GM18498 (cell line): ENCODE measurements at regions not wholly inside any gene's neighbourhood (a gene's known extent, or its start where the extent isn't known, plus 50 kb on each side); places are given as distances from the start of the nearest gene placed in this dataset.

Experiments
- ATAC-seq: cut with Tn5 transposase; IDR thresholded peaks from one replicate; pipeline ENCODE4 v1.9.1; 2021; ENCODE audit warnings: mild to moderate bottlenecking, moderate library complexity; ENCODE audit not compliant: unreplicated experiment

DNA sequence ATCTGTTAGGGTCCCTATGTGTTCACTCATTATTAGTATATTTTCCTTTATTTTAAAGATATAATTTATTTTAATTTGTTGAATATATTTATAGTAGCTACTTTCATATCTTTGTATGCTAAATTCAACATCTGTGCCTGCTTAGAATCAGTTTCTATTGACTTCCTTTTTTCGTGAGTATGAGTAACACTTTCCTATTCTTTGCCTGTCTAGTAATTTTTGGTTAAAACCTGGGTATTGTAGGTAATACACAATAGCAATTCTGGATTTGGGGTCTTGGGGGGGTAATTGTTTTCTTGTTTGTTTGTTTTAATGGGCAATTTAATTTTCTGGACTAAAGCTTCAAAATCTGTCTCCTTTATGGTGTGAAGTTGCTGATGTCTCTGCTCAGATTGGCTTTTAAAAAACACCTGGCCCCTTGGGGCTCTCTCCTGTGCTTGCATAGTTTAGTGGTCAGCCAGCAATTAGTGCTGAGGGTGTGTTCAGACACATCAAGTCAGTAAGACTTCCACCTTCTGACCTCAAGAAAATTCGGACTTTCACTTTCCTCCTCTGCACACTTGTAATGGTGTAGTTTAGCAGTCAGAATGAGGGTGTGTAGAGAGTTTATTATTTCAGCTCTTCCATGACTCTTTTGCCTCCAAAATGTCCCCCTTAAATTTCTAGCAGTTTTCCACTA, 124.4 kb upstream of the MAP1B start:
- no peak for ATAC-seq

DNA sequence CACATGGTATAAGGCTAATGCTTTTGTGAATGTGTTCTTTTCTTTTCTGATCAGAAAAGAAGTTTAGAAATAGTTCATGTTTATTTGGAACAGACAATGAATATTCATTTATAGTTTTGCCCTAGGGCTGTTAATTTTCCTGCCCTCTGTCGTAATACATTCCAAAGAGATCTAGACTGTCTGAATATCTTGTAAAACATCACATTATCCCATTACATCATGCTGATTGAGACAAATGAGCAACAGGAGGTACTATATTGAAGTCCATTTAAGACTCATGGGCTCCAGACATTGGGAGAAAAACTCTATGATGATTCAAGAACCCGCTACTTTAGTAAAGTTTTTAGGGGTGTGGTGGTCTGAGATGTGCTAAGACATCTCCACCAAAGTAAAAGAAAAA, 121.2 kb upstream of the MAP1B start:
- no peak for ATAC-seq

GRCh38 chr5:71988808-71989207, 118.5 kb upstream of the MAP1B start:
- no peak for ATAC-seq

DNA sequence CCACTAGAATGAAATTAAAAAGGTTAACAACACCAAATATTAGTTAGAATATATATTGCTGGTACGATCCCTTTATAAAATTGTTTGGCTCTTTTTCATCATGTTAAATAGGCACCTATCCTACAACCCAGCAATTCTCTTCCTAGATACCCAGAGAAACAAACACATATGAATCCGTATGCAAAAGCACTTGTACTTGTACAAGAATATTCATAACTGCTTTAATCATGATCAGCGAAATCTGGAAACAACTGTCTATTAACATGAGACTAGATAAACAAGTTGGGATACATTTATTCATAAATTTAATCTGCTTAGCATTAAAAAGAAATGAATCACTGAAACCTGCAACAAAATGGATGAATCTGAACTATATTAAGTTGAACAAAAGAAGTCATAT, 113.7 kb upstream of the MAP1B start:
- ATAC-seq, result no peak

- no peak for ATAC-seq
Observed at GRCh38 chr5:71996789-71997188, 110.5 kb upstream of the MAP1B start.

- ATAC-seq, result no peak
Observed at GRCh38 chr5:71998746-71999145, 108.5 kb upstream of the MAP1B start.

DNA sequence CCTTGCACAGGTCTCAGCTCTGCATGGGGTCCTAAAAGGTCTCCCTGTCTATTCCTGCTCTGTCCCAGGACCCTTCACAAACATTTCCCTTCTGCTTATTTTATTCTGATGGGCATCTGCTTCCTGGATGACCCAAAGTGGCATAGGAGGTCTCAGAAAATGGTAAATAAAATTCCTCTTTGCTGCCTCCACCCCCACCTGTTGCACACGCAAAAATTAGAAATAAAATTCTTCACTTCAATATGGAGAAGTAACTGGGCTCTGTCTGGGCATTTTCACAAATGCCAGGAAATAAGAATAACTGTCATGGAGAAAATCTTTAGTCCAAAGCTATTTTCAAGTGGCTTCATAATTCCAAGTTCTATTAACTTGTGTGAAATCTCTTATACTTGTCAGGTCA, 106.6 kb upstream of the MAP1B start:
- ATAC-seq, result no peak

DNA sequence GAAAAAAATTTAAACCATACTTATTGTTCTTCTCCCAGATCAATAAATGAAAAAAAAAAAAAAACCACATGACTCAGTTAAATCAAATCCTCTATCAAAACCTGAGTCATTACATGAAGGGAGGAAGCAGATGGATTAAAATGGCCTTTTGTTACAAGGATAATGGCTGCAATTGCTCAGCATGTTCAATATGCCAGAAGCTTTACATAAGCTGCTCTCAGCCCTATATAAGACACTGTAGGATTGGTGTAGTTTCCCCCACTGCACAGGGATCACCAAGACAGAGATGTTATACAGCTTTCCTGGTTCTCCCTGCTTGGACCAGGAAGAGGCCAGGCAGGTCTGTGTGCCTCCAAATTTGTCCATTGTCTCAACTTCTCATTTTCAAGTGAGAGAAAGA, 101.6 kb upstream of the MAP1B start:
- ATAC-seq, result no peak

DNA sequence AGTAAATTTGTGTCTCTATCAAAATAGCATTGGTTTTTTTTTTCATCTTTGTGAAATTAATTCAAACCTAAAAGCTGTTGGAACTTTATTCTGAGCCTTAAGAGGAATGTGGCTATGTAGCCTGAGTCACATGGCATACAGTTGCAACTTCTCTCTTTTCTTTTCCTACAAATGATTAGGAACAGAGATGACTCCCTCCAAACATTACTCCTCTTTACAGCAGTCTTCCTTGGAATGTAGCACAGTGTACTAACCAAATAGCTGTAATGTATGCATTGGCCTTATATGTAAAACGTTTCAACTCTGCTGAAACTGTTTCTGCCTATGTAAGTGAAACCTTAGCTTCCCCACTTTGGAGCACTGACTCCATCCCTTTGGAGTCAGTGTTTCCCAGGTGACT, 100.9 kb upstream of the MAP1B start:
- ATAC-seq, result no peak

DNA sequence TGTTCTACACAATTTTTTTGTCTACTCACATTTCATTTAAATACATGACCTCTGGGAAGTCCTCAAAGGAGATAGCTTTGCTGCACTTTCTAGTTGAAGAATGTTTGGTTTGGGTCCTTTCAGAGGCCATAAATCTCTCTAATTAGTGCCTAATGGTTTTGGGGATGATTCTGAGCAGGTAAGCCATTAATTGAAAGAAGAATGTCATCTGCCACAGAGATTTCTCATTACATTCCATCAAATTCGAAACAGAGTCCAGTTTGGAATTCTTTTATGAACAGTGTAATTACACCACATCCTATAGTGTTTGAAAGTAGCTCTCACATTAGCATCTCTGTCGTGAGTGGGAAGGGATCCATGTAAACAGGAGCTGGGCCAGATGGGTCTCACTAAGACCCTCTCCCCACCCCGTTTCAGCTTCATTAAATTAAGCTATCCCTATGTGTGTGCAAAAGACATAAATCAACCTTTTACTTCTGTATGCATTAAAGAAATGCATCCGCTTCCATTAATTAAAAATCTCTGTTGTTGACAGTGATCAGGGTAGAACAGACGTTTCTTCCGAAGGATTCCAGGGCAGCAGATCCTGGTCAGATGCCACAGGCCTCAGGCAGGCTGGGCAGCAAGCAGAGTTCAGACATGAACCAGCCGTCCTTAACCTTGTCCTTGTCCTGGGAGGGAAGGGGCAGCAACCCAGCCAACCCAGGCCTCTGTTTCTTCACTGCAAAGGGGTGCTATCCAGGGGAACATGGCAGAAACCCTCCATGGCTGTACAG, 99.8 kb upstream of the MAP1B start:
- no peak for ATAC-seq

DNA sequence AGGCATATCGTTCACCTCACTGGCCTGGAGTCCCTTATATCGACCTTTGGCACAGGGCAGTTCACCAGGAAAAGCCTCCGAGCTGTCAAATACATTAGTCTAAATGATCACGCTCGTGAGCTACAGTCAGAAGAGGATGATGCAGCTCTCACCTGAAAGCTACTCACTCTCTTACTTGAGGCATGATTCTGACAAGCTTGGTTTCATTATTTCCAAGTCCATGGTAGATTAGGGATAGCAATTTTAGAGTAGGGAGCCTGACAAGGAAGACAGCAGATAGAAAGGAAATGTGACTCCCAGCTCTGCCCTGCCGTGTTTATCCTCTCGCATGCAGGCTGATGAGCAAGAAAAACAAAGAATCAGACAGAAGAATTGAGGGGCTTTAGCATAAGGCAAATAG, 98.0 kb upstream of the MAP1B start:
- no peak for ATAC-seq

DNA sequence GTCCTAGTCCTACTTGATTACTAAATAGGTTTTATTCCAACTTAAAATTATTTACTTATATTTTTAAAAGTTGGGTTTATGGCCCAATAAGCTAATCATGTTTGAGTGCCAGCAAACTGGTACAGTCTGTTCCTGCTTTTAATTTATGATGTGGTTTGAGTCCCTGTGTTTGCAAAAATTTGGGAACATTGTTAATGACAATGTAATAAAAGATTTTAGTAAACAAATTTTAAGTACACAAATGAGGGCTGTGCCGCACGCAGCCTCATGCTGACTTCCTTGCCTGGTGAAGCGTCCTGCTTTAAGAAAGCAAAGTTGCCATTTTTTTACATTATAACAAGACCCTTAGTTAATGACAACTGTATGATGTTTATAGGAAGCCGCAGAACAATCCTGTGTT, 96.8 kb upstream of the MAP1B start:
- no peak for ATAC-seq

DNA sequence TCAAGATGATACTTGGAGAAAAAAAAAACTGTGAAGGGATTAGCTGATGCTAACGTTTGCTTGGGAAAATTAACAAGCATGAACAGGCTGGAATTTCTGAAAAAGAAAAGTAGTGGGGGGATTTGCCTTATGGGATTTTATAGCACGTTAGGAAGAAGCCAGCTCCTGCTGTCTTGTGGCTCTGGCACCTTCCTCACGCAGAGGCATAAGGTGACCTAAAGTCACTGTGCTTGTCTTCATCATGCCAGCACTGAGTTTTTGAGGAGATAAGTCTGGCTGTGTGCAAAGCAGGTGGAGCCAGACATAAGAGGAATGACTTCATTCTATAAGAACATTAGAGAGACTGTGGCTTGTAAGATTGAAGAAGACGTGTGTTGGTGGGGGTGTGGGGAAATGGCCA, 94.4 kb upstream of the MAP1B start:
- ATAC-seq, result no peak

DNA sequence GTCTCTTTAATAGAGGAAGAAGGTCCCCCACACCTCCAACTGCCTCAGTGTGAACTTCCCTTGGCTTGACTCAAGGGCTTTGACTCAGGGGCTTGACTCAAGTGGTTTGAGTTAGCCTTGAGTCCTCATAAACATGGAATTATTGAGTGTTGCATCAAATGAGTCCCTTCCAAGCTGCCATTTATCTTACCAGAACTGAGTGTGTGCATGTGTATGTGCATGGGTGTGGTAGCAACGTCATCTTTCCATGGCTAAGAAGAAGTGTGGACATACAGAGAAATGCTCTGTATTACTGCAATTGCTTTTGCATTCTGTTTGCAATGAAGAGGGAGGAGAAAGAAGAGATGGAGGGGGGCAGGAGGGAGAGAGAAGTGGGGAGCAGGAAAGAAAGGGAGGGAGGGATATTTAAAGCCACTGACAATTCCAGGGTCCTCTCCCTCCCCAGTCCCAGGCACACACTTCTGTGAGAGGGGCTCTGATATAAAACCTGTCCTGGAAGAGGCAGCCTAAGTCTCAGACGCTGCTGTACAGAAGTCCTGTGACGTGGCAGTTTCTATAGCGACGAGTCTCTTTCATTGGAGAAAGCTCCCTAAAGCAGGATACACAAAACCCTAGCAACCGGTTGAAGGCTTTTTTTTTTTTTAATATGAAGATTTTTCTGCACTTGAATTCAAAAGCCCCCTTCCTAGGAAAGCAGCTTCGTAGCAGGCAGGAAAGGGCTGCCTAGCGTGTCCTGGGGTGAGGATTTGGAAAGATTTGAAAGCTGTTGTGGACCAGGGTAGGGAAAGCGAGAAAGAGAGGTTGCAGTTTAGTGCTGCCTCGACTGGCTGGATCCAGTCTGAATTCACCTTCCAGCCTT, 93.3 kb upstream of the MAP1B start:
- ATAC-seq, result no peak

DNA sequence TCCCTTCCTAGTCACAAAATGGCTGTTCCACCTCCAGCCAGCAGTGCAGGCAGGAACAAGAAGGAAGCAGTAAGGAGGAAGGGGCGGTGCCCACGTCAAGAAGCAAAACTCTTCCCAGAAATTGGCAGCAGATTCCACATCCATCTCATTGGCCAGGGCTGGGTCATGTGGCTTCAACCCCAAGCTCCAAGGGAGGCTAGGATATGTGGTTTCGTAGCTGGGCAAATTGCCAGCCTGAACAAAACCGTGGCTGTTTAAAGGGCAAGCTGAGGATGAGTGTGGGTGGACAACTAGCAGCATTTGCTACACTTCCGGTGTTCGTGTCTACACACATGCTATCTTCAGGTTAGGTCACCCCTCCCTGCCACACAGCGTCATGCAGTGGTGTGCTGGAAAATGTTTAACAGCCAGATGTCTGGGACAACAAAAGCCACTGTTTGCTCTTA, 92.1 kb upstream of the MAP1B start:
- ATAC-seq, result no peak

GRCh38 chr5:72018143-72018803, 89.0 kb upstream of the MAP1B start:
- ATAC-seq, result peak; percentile 59

DNA sequence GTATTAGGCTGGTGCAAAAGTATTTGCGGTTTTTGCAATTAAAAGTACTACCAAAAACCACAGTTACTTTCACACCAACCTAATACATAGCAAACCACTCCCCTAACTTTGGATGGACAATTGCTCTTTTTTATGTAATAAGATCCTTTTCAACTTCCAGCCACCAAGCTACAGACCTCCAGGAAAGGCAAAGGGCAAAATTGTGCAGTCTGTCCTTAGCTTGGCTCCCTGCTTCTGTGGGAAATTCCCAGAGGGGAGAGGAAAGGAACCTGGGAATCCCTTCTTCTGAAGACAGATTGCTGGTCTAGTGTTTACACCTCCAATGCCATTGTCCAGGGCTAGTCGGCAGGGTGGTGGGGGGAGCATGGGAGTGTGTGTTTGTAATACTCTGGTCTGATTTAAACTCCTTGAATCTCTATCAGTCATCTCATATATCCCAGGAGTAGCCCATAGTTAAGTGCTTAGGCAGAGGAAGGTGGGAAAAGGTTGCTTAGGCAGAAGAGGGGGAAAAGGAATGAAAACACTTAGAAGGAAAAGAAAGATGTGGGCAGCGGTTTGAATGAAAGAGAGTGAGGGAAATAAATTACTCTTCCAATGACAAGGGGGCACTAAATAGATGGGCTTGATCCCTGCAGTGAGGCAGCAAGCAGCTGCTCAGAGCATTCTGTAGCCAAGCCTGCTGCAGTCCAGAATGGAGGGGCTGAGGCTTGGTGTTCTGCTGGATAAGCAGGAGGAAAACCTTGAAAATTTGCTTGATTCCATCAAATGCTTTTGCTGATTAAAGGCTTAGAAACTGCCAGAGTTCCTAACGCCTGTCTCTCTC, 86.9 kb upstream of the MAP1B start:
- no peak for ATAC-seq

- ATAC-seq, result no peak
Observed at GRCh38 chr5:72021651-72022357, 85.5 kb upstream of the MAP1B start.

DNA sequence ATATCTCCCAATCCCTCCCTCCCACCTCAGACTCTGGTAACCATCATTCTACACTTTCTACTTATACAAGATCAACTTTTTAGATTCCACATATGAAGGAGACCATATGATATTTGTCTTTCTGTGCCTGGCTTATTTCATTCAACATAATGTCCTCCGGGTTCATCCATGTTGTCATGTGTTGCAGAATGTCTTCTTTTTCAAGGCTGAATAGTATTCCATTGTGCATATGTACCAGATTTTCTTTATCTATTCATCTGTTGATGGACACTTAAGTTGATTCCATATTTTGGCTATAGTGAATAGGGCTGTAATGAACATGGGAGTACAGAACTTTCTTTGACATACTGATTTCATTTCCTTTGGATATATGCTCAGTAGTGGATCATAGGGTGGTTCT, 78.9 kb upstream of the MAP1B start:
- no peak for ATAC-seq

- ATAC-seq, result no peak
Observed at GRCh38 chr5:72030237-72030636, 77.0 kb upstream of the MAP1B start.
